ENCODE measurements at regions not wholly inside any gene's neighbourhood (a gene's known extent, or its start where the extent isn't known, plus 50 kb on each side); places are given as distances from the start of the nearest gene placed in this dataset.

DNA sequence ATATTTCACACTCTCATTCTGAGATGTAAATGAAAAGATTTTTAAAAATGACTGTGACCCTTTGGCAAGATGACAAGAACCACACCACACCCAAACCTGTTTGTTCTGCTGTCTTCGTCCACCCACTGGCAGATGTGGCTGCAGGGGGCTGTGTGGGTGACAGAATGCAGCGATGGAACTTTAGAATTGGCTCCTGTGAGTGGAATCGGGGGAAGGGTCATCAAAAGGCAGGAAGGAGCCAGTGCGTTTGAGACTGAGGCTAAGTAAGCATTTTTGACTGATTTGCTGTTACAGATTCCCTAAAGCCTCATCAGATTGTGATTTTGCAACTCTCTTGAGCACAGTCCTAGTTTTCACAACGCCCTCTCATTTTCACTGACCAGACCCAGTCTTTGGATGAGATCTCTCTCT lies 111.2 kb upstream of the ADGRL2 start:
- Mint-ChIP-seq H3K36me3 (ENCODE audit: low read depth) (no peaks in the 10 kb centered on the region), H3K27me3 (no peaks in the 10 kb centered on the region), H3K4me3 (no peak overlapping the region), H3K9me3 (peaks cover 2% of the 10 kb centered on the region), H3K27ac (no peak overlapping the region), H3K4me1 (no peaks in the 10 kb centered on the region)
- POLR2A ChIA-PET = no interaction called here
- no peak for DNase-seq
- CTCF ChIA-PET = no interaction called here

DNA sequence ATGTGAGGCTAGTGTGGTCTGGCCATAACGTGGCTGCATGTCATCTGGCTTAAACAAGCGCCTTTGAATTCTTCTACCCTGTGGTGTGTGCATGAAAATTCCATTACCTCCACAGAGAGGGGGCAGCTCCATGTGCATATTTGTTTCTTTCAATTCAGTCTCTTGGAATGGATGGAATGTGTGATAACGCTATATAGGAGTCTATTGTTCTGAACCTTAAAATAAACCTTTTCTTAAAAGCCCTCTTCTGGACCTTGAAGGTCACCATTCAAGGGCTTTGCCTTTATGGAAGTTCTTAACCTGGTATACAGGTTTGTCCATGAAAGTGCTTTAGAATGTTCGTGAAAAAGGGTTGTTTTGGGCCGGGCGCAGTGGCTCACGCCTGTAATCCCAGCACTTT lies 118.2 kb upstream of the ADGRL2 start:
- H3K36me3 Mint-ChIP-seq (ENCODE audit: low read depth) = no peaks in the 10 kb centered on the region
- H3K9me3 Mint-ChIP-seq = peaks cover 10% of the 10 kb centered on the region
- no peak overlapping the region for H3K27ac Mint-ChIP-seq
- ChIA-PET POLR2A (no interaction called here), CTCF (no interaction called here)
- H3K27me3 Mint-ChIP-seq = no peaks in the 10 kb centered on the region
- no peak for DNase-seq
- H3K4me3 Mint-ChIP-seq = no peak overlapping the region
- H3K4me1 Mint-ChIP-seq = no peaks in the 10 kb centered on the region

DNA sequence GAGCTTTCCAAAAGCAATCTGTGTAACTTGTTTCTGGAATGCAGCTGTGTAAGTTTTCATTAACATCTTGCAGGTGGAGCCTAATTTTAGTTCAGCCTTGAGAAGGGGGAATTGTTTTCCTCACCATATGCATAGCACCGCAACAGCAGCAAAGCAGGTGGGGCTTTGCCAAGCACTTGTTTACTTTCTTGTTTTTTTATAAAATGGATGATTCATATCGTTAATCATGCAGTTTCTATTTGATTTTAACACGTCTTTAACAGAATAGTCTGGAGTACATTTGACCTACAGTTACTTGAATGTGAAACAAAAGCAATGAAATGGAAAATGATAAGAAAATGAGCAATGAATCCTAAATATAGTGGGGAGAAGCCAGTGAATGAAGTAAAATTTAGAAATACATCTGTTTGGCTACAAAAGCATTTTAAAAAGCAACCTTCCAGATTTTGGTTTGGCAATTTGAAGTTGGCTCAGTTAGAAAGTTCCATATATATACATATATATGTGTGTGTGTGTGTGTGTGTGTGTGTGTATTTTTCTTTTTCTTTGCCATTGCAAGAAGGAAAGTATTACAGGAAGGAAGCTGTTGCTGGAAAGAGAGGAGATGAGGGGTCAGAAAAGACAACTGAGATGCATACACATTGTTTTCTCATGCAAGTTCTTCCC lies 119.0 kb upstream of the ADGRL2 start:
- ChIA-PET CTCF (no interaction called here), POLR2A (no interaction called here)
- Mint-ChIP-seq H3K9me3 (peaks cover 11% of the 10 kb centered on the region), H3K27me3 (no peaks in the 10 kb centered on the region), H3K4me1 (no peaks in the 10 kb centered on the region), H3K27ac (no peak overlapping the region), H3K4me3 (no peak overlapping the region), H3K36me3 (ENCODE audit: low read depth) (no peaks in the 10 kb centered on the region)
- no peak for DNase-seq

DNA sequence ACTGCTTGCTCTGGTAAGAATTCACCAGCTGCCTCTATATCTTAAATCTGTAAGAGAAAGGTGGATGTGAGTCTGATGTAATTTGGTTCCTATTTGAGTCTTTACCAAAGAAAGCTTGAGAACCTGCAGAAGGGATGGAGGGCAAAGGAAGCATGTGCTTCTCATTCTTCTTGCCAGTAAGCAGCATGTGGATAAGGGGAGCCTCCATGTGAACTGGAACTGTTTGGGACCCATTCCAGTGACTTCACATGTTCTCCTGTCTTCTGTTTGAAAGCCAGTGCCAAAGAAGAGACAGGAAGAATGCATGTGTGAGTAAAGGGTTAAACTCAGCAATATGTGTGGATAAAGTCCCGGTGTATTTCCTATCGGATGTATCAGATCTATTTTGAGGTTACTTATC lies 119.6 kb upstream of the ADGRL2 start:
- ChIA-PET CTCF (no interaction called here), POLR2A (no interaction called here)
- Mint-ChIP-seq H3K36me3 (ENCODE audit: low read depth) (no peaks in the 10 kb centered on the region), H3K27ac (no peak overlapping the region), H3K27me3 (no peaks in the 10 kb centered on the region), H3K4me1 (no peaks in the 10 kb centered on the region), H3K9me3 (peaks cover 9% of the 10 kb centered on the region), H3K4me3 (no peak overlapping the region)
- DNase-seq = no peak

DNA sequence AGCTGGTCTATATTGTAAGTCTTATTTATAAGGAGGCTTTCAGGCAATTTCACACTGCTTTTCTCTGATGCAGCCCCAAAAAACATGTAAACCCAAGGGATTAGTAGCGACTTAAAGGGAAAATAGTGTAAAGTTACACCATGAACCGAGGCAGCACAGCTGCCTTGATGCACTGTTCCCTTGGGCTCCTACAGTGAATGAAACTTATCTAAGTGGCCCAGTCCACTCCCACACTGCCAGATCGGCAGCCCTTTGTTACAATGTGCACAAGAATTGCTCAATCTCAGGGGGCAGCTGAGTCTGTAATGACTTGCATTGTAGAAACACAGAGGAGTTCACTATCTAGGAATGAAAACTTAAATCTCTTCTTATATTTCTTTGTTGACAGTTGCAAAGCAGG lies 120.8 kb upstream of the ADGRL2 start:
- CTCF ChIA-PET = no interaction called here
- Mint-ChIP-seq H3K27me3 (no peaks in the 10 kb centered on the region), H3K4me3 (no peak overlapping the region), H3K4me1 (no peaks in the 10 kb centered on the region), H3K27ac (no peak overlapping the region), H3K9me3 (peaks cover 9% of the 10 kb centered on the region), H3K36me3 (ENCODE audit: low read depth) (no peaks in the 10 kb centered on the region)
- POLR2A ChIA-PET = no interaction called here
- DNase-seq = no peak

DNA sequence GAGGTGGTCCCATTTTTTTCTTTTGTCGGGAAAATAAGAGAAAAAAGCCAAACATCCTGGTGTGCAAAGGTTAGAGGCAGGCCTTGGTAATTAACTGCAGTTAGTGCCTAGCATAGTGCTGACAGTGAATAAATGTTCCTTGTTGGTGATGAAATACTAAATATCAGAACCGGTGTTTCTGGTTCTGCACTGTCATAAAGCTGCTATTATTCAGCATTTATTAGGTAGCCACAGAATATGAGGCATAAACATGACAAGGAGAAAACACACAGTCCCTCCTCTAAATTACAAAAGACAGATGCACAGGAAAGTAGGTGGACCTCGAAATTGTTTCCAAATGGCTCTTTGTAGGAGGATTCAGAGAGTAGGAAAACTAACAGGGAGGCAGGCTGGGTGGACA lies 122.0 kb upstream of the ADGRL2 start:
- Mint-ChIP-seq H3K27ac (no peak overlapping the region), H3K4me3 (no peak overlapping the region), H3K4me1 (no peaks in the 10 kb centered on the region), H3K36me3 (ENCODE audit: low read depth) (no peaks in the 10 kb centered on the region), H3K27me3 (no peaks in the 10 kb centered on the region), H3K9me3 (peaks cover 6% of the 10 kb centered on the region)
- POLR2A ChIA-PET = no interaction called here
- no peak for DNase-seq
- CTCF ChIA-PET = no interaction called here

DNA sequence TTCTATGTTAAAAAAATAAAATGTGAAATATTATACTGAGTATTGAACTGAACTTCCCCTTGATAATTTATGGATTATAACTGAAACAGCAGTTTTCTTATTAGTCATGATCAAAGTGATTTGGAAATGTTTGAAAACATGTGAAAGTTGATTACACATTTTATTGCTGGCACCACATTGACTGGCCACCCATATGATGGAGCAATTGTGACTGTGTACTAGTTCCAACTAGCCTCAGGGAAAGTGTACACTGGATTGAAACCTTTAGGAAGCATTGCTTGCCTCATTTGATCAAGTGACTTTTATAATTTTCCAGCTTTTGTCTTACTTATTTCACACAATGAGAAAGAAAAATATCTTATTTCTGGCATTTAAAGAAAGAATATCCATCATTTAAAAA lies 128.0 kb upstream of the ADGRL2 start:
- H3K36me3 Mint-ChIP-seq (ENCODE audit: low read depth) = no peaks in the 10 kb centered on the region
- CTCF ChIA-PET = no interaction called here
- no peak overlapping the region for H3K27ac Mint-ChIP-seq
- H3K9me3 Mint-ChIP-seq = peaks cover 3% of the 10 kb centered on the region
- POLR2A ChIA-PET = no interaction called here
- no peak for DNase-seq
- H3K27me3 Mint-ChIP-seq = no peaks in the 10 kb centered on the region
- H3K4me1 Mint-ChIP-seq = no peaks in the 10 kb centered on the region
- no peak overlapping the region for H3K4me3 Mint-ChIP-seq

DNA sequence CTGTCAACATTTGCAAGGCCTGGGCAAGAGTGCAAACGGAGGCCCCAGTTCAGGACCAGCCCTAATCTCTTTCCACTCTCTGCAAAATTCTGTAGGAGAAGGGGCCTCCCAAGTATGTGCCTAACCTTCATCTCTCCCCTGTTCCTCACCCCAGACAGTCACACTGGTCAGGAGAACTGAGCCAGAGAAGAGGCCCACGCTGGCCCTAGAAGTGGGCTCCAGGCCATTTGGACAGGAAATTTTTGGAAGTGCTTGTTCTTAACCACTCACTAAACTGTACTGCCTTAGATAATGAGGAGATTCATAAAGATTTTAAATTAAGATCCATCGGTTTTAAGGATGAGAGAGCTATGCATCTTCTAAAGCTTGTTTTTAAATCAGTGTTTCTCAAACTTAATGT lies 129.7 kb upstream of the ADGRL2 start:
- no peak for DNase-seq
- Mint-ChIP-seq H3K4me1 (no peaks in the 10 kb centered on the region), H3K36me3 (ENCODE audit: low read depth) (no peaks in the 10 kb centered on the region), H3K27me3 (no peaks in the 10 kb centered on the region), H3K4me3 (no peak overlapping the region), H3K27ac (no peak overlapping the region), H3K9me3 (no peaks in the 10 kb centered on the region)
- CTCF ChIA-PET = interaction anchor here (0.6 kb wide), 1 partner anchor 39 kb away, joined by 3 read pairs; no protein-coding TSS in a partner anchor
- POLR2A ChIA-PET = no interaction called here

DNA sequence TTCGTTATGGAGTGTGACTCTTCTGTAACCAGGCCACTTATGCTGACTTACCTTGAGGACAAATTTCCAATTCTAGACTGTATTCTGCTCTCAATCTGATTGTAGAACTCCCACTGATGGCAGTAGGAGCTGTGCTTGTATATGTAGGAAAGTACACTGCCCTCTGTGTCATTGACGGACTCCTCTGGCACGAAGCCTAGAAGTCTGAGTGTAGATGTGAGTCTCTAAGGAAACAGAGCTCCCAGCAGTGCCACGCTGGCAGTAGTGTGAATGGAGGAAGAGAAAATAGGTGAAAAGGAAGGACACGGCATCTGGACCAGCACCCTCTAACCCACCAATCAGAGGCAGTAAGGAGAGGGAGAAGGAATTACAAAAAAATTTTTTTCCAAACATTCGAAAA lies 130.4 kb upstream of the ADGRL2 start:
- Mint-ChIP-seq H3K27ac (no peak overlapping the region), H3K27me3 (no peaks in the 10 kb centered on the region), H3K36me3 (ENCODE audit: low read depth) (no peaks in the 10 kb centered on the region), H3K4me3 (no peak overlapping the region), H3K4me1 (no peaks in the 10 kb centered on the region), H3K9me3 (no peaks in the 10 kb centered on the region)
- ChIA-PET CTCF (interaction anchor here (0.6 kb wide), 1 partner anchor 237 kb away, joined by 3 read pairs; no protein-coding TSS in a partner anchor), POLR2A (no interaction called here)
- no peak for DNase-seq

DNA sequence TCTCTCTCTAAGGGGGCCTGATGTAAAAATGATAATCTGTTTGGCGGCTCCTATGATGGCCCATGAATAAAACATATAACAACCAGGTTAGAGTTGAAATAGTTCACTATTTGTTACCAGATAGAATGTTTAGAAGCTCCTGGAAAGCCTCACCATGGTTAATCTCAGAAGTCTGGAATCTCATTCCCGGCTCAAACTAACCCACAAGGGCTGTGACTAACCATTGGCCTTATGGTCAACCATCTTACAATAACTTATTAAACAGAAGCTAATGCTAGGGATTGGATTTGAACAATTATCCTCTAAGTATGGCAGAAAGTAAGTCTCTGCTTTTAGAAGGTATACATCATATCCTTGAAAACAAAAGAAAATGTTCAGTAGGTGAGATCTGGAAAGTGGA lies 134.1 kb upstream of the ADGRL2 start:
- H3K36me3 Mint-ChIP-seq (ENCODE audit: low read depth) = no peaks in the 10 kb centered on the region
- ChIA-PET POLR2A (no interaction called here), CTCF (no interaction called here)
- no peaks in the 10 kb centered on the region for H3K27me3 Mint-ChIP-seq
- H3K4me3 Mint-ChIP-seq = no peak overlapping the region
- no peak for DNase-seq
- H3K27ac Mint-ChIP-seq = no peak overlapping the region
- H3K9me3 Mint-ChIP-seq = no peaks in the 10 kb centered on the region
- H3K4me1 Mint-ChIP-seq = no peaks in the 10 kb centered on the region

DNA sequence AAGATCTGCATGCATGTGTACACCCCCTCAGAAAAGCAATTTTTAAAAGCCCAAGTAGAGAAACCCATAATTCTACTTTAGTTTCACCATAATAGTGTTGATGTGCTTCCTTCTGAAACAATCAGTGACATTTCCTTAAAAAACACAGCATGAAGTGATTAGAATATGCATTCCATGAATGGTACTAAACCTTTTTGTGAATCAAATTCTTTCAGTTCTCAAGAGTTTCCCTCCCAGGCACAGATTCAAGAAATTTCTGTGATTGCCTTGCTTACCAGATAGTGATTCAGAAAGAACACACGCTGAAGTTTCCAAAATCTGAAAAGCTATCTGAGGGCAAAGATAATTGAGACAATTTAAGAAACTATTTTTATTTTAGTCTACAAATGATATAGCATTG lies 136.4 kb upstream of the ADGRL2 start:
- no peak for DNase-seq
- ChIA-PET CTCF (no interaction called here), POLR2A (no interaction called here)
- Mint-ChIP-seq H3K36me3 (ENCODE audit: low read depth) (no peaks in the 10 kb centered on the region), H3K4me3 (no peak overlapping the region), H3K27me3 (no peaks in the 10 kb centered on the region), H3K27ac (no peak overlapping the region), H3K9me3 (no peaks in the 10 kb centered on the region), H3K4me1 (no peaks in the 10 kb centered on the region)

DNA sequence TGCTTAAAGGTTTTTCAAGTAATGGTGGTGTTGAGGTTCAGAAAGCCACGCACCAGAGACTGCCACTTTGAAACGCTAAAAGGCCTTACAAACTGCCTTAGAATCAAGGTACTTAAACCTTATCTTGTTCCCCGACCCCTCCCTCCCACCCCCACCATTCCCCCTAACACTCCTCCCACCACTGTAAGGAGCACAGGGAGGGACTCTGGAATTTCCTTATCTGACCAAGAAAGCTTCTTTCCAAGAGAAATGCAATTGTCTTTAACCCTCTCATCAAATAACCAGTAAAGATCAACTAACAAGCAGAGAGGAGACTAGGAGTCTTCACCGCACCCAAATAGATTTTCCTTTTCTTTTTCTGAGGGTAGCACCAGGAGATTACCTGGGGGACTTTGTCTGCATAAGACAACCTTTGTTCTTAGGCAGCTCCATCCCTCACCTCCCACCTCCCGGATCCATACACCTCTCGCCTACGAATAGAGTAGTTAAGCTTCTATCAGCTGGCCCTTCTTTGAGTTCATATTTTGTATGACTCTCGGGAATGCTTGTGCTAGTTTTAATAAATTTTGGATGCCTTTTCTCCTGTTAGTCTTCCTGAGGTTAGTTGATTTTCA lies 137.7 kb upstream of the ADGRL2 start:
- ChIA-PET POLR2A (no interaction called here), CTCF (no interaction called here)
- no peak for DNase-seq
- Mint-ChIP-seq H3K9me3 (no peaks in the 10 kb centered on the region), H3K27me3 (no peaks in the 10 kb centered on the region), H3K4me3 (no peak overlapping the region), H3K36me3 (ENCODE audit: low read depth) (no peaks in the 10 kb centered on the region), H3K4me1 (no peaks in the 10 kb centered on the region), H3K27ac (no peak overlapping the region)

DNA sequence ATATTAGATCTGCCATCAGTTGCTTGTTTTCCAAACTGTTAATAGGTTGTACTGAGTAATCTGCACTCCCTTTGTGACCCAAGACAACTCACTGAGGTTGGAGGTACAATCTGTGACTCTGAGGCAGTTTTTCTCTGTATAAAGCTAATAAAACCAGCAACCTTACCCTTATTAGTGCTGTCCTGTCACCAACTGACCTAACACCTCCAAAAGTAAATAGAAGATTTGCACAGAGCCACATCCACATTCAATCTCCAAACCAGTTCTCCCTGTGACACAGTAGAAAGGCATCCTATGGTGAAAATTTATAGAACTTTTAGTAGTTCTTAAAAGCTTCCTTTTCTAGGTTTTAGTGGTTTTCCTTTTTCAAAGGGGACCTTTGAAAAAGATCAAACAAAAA lies 140.4 kb upstream of the ADGRL2 start:
- no peak overlapping the region for H3K4me3 Mint-ChIP-seq
- no peak overlapping the region for H3K27ac Mint-ChIP-seq

DNA sequence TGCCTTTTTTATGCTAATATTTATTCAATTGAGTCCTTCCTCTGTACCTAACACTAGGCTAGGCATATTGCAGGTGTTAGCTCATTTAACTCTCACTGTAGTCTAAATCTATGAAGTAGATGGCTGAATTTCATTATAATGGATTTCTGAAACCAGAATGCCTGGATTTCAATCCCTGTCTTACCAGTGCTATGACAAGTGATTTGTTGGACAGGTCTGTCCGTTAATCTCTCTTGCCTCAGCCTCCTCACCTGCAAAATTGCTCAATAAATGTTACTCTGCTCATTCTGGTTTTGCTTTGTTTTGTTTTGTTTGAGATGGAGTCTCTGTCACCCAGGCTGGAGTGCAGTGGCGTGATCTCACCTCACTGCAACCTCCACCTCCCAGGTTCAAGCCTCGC lies 146.1 kb upstream of the ADGRL2 start:
- no peaks in the 10 kb centered on the region for H3K4me1 Mint-ChIP-seq
- no peaks in the 10 kb centered on the region for H3K27me3 Mint-ChIP-seq
- H3K4me3 Mint-ChIP-seq = no peak overlapping the region
- DNase-seq = no peak
- peaks cover 5% of the 10 kb centered on the region for H3K9me3 Mint-ChIP-seq
- H3K27ac Mint-ChIP-seq = no peak overlapping the region
- ChIA-PET POLR2A (no interaction called here), CTCF (no interaction called here)
- no peaks in the 10 kb centered on the region for H3K36me3 Mint-ChIP-seq (ENCODE audit: low read depth)

More for the DNA sequence above, 140.4 kb upstream of the ADGRL2 start:
- H3K4me1 Mint-ChIP-seq = no peaks in the 10 kb centered on the region
- H3K27me3 Mint-ChIP-seq = no peaks in the 10 kb centered on the region
- CTCF ChIA-PET = interaction anchor here (0.6 kb wide), 1 partner anchor 332 kb away, joined by 3 read pairs; no protein-coding TSS in a partner anchor
- no peaks in the 10 kb centered on the region for H3K36me3 Mint-ChIP-seq (ENCODE audit: low read depth)
- H3K9me3 Mint-ChIP-seq = peaks cover 1% of the 10 kb centered on the region
- POLR2A ChIA-PET = no interaction called here
- no peak for DNase-seq
